Stomach (tissue), 4 donors: ENCODE measurements at regions not wholly inside any gene's neighbourhood (a gene's known extent, or its start where the extent isn't known, plus 50 kb on each side); places are given as distances from the start of the nearest gene placed in this dataset.

Source experiments
- CTCF ChIP-seq, 7 experiments: fragments of 450-650 bp in 4 of 7; fragments of 200-600 bp in 3 of 7; sonication (generic) in 3 of 7; IDR thresholded peaks; one replicate each; pipeline ENCODE4 v1.5.1; 2016 to 2019; ENCODE audit warnings: antibody characterized with exemption in 7 of 7, control low read depth in 2 of 7, mild to moderate bottlenecking in 1 of 7
- POLR2A ChIP-seq, 4 donors: fragments of 450-650 bp; IDR thresholded peaks; one replicate each; pipeline ENCODE4 v1.6.1; 2016; ENCODE audit warnings: antibody characterized with exemption in 4 of 4, control low read depth in 2 of 4, mild to moderate bottlenecking in 1 of 4, moderate library complexity in 1 of 4
- POLR2AphosphoS5 ChIP-seq, 3 donors: sonication (generic); formaldehyde crosslinking; IDR thresholded peaks; one replicate each; pipeline ENCODE4 v1.6.1; 2016; ENCODE audit warnings: antibody characterized with exemption in 3 of 3

- TF ChIP-seq CTCF (IDR thresholded peaks at IDR 0.05) (no peak), POLR2A (IDR thresholded peaks at IDR 0.05) (no peak), POLR2AphosphoS5 (IDR thresholded peaks at IDR 0.05) (no peak)
Measured at GRCh38 chr9:3006851-3007250, 163.0 kb upstream of the PUM3 start.
